DND-41 (cell line): ENCODE measurements at regions not wholly inside any gene's neighbourhood (a gene's known extent, or its start where the extent isn't known, plus 50 kb on each side); places are given as distances from the start of the nearest gene placed in this dataset.

Experiments used
- ATAC-seq: fragments of 200-7000 bp; cut with Tn5 transposase; 3 replicates; pipeline ENCODE4 v1.9.1; 2021; ENCODE audit warnings: low read depth; ENCODE audit not compliant: insufficient read depth
- DNase-seq: peaks from one replicate; pipeline ENCODE4 v3.0.0-alpha.2; 2020
- H2AFZ ChIP-seq: 2 replicates; pipeline ENCODE4 v1.6.0; 2012; ENCODE audit warnings: low read depth, low read length
- H3K27ac ChIP-seq: 2 replicates; pipeline ENCODE4 v1.5.1; 2012; ENCODE audit warnings: low read length, inconsistent platforms
- H3K27me3 ChIP-seq: fragments of 200-600 bp; sonication (generic); 2 replicates; pipeline ENCODE4 v1.6.0; 2012; ENCODE audit warnings: low read length, mild to moderate bottlenecking, inconsistent platforms; ENCODE audit not compliant: insufficient read depth, poor library complexity
- H3K36me3 ChIP-seq: 2 replicates; pipeline ENCODE4 v1.5.1; 2012; ENCODE audit warnings: low read length, inconsistent platforms; ENCODE audit not compliant: insufficient read depth
- H3K4me1 ChIP-seq: 2 replicates; pipeline ENCODE4 v1.5.1; 2012; ENCODE audit warnings: mild to moderate bottlenecking, low read length; ENCODE audit not compliant: insufficient read depth
- H3K4me2 ChIP-seq: 2 replicates; pipeline ENCODE4 v1.6.0; 2012; ENCODE audit warnings: mild to moderate bottlenecking, moderate library complexity, low read length, inconsistent platforms; ENCODE audit not compliant: insufficient read depth
- H3K4me3 ChIP-seq, 2 experiments: fragments of 200-600 bp in 1 of 2; shearing (Covaris generic) in 1 of 2; 2 replicates each; pipeline ENCODE4 v1.5.1; 2012 to 2016; ENCODE audit warnings: inconsistent platforms in 2 of 2, low read length in 2 of 2, mild to moderate bottlenecking in 2 of 2, low read depth in 1 of 2, moderate library complexity in 1 of 2
- H3K79me2 ChIP-seq: 2 replicates; pipeline ENCODE4 v1.6.0; 2012; ENCODE audit warnings: low read length, inconsistent platforms; ENCODE audit not compliant: insufficient read depth
- H3K9ac ChIP-seq: 2 replicates; pipeline ENCODE4 v1.6.0; 2012; ENCODE audit warnings: low read depth, mild to moderate bottlenecking, inconsistent platforms, low read length, moderate library complexity
- H3K9me3 ChIP-seq: 2 replicates; pipeline ENCODE4 v1.5.1; 2012; ENCODE audit warnings: low read length, moderate library complexity, mild to moderate bottlenecking, inconsistent platforms; ENCODE audit not compliant: insufficient read depth, severe bottlenecking
- H4K20me1 ChIP-seq: 2 replicates; pipeline ENCODE4 v1.6.0; 2012; ENCODE audit warnings: low read length; ENCODE audit not compliant: insufficient read depth
- CTCF ChIP-seq: IDR thresholded peaks from 2 replicates; pipeline ENCODE4 v1.5.1; 2012; ENCODE audit warnings: borderline replicate concordance, low read length, moderate library complexity, mild to moderate bottlenecking; ENCODE audit not compliant: poor library complexity, severe bottlenecking; ENCODE audit errors: extremely low read depth
- EZH2 ChIP-seq: IDR thresholded peaks from 3 replicates; pipeline ENCODE4 v1.6.1; 2012; ENCODE audit warnings: borderline replicate concordance, low read depth, mild to moderate bottlenecking, moderate library complexity, low read length, inconsistent platforms; ENCODE audit not compliant: severe bottlenecking

GRCh38 chr14:106823552-106823951 is 1297.2 kb downstream of the TMEM121 start:
- ATAC-seq, result no peak

GRCh38 chr14:106826833-106827369 is 1300.5 kb downstream of the TMEM121 start:
- Histone ChIP-seq H2AFZ (no peak overlapping the region), H3K36me3 (no peaks in the 10 kb centered on the region), H3K4me3 (no peak overlapping the region), H3K9ac (no peak overlapping the region), H3K9me3 (no peaks in the 10 kb centered on the region), H3K27me3 (no peaks in the 10 kb centered on the region), H3K79me2 (no peaks in the 10 kb centered on the region), H3K4me1 (no peaks in the 10 kb centered on the region), H3K4me2 (no peak overlapping the region), H4K20me1 (no peaks in the 10 kb centered on the region), H3K27ac (no peak overlapping the region)
- no peak for ATAC-seq
- DNase-seq, result no peak
- TF ChIP-seq EZH2, result no peak
- no peak for TF ChIP-seq CTCF

More at GRCh38 chr14:106823552-106823951, 1297.2 kb downstream of the TMEM121 start:
- no peaks in the 10 kb centered on the region for H4K20me1 ChIP-seq
- H3K4me3 ChIP-seq, result no peak overlapping the region
- H3K9ac ChIP-seq, result no peak overlapping the region
- no peaks in the 10 kb centered on the region for H3K4me1 ChIP-seq
- TF ChIP-seq CTCF (no peak), EZH2 (no peak)
- H3K36me3 ChIP-seq, result no peaks in the 10 kb centered on the region
- DNase-seq, result no peak
- H3K79me2 ChIP-seq, result no peaks in the 10 kb centered on the region
- H3K4me2 ChIP-seq, result no peak overlapping the region
- no peak overlapping the region for H3K27ac ChIP-seq
- no peak overlapping the region for H2AFZ ChIP-seq
- H3K27me3 ChIP-seq, result no peaks in the 10 kb centered on the region
- no peaks in the 10 kb centered on the region for H3K9me3 ChIP-seq

GRCh38 chr14:106831322-106831720 is 1304.9 kb downstream of the TMEM121 start:
- Histone ChIP-seq H3K27me3 (no peaks in the 10 kb centered on the region), H3K9ac (no peak overlapping the region), H3K4me1 (no peaks in the 10 kb centered on the region), H4K20me1 (no peaks in the 10 kb centered on the region), H3K27ac (peak overlapping the region; percentile 7; the same call in 1 of the 2 replicates), H3K79me2 (no peaks in the 10 kb centered on the region), H3K4me3 (no peak overlapping the region), H3K4me2 (no peak overlapping the region), H3K36me3 (no peaks in the 10 kb centered on the region), H3K9me3 (no peaks in the 10 kb centered on the region), H2AFZ (no peak overlapping the region)
- peak; percentile 62 for ATAC-seq
- peak; percentile 80 for TF ChIP-seq CTCF
- no peak for TF ChIP-seq EZH2
- peak; percentile 70 for DNase-seq

- Histone ChIP-seq H3K27ac (no peak overlapping the region), H3K9ac (no peak overlapping the region), H3K9me3 (no peaks in the 10 kb centered on the region), H3K4me2 (no peak overlapping the region), H4K20me1 (no peaks in the 10 kb centered on the region), H3K4me3 (no peak overlapping the region), H3K4me1 (peaks cover 16% of the 10 kb centered on the region), H3K79me2 (no peaks in the 10 kb centered on the region), H2AFZ (no peak overlapping the region), H3K36me3 (no peaks in the 10 kb centered on the region), H3K27me3 (no peaks in the 10 kb centered on the region)
- TF ChIP-seq CTCF (no peak), EZH2 (no peak)
- ATAC-seq (no peak), DNase-seq (no peak)
These were observed 1311.5 kb downstream of the TMEM121 start for GRCh38 chr14:106837870-106838269.
